GM19099 (cell line): ENCODE measurements at regions not wholly inside any gene's neighbourhood (a gene's known extent, or its start where the extent isn't known, plus 50 kb on each side); places are given as distances from the start of the nearest gene placed in this dataset.

Experiments used
- POLR2A ChIP-seq: IDR thresholded peaks from 3 replicates; pipeline ENCODE4 v1.6.1; 2011; ENCODE audit warnings: low read depth; ENCODE audit not compliant: insufficient read length; ENCODE audit errors: extremely low read depth

DNA sequence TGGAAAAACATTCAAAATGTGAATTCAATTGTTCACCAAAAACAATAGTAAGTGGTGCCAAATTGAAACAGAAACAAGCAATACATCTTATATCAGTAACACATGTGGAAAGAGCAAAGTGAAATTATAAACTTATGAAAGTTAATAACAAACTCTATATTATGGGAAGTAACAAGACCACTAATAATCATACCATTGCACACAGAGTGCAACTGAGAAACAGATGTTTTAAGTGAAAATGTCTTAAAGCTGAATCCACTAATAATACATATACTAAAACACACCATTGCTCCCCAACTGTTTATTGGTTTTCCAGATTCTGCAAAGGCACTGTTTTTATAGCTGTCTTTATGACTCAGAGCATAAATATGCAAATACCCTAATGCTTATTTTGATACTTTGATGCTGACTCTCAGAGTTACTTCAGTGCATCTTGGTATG, 292.3 kb downstream of the RFPL4B start:
- no peak for TF ChIP-seq POLR2A

GRCh38 chr6:112640891-112641290, 293.8 kb downstream of the RFPL4B start:
- no peak for TF ChIP-seq POLR2A

DNA sequence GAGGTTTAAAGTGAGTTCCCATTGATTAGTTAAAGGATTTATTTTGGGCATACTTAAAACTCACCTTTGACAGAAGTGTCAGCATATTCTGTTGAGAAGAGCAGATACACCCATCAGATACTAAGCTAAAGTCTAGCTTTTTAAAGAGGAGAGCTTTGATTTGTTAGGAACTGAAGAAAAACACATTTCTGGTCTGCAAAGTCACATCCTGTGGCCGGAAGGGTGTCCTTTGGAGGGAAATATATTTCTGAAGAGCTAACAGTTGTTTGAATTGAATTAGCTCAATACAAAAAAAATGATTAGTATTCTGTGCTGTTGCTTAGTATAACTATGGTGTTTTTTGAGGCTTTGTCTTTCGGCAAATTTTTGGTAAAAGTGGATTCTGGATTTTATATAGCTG, 302.7 kb downstream of the RFPL4B start:
- no peak for TF ChIP-seq POLR2A

GRCh38 chr6:112651239-112651638, 304.1 kb downstream of the RFPL4B start:
- no peak for TF ChIP-seq POLR2A

DNA sequence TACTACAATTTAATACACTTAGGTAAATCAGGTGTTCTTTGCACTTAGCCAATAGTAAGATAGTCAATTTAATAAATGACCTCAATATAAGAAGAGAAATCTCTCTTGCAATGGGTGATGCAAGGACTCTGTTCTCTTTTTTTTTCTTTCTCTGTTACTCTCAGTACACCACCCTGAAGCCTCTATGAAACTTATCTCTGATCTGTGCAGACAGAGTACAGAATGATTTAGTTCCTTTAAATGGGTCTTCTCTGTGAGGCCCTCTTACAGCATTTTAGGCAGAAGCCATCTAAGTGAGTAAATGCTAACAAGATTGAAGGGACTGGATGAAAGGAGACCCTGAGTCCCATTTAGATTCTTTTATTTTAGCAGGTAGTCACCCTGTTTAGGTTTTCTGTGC, 312.8 kb downstream of the RFPL4B start:
- TF ChIP-seq POLR2A: no peak

GRCh38 chr6:112660626-112661025, 313.5 kb downstream of the RFPL4B start:
- TF ChIP-seq POLR2A: no peak

GRCh38 chr6:112663698-112664097, 316.6 kb downstream of the RFPL4B start:
- TF ChIP-seq POLR2A: no peak

DNA sequence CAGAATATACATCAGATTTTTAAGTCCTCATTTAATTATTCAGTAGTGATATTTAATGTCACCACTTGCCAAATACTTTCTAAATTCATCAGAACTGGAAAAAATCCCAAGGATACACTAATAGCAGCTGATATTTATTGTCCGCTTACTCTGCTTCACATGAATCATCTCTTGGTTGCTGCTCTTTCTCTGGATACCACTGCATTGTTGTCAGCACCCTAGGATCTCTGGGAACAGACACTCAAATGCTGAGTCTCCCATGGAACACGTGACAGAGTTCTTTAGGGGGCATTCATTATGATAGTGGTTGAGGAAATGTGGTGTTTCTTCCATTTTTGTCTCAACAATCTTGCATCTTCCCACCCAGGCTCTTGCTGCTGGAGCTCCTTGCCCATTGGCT, 318.0 kb downstream of the RFPL4B start:
- no peak for TF ChIP-seq POLR2A

GRCh38 chr6:112665815-112666214, 318.7 kb downstream of the RFPL4B start:
- TF ChIP-seq POLR2A: no peak

- TF ChIP-seq POLR2A: no peak
Measured at GRCh38 chr6:112667427-112667826, 320.3 kb downstream of the RFPL4B start.

DNA sequence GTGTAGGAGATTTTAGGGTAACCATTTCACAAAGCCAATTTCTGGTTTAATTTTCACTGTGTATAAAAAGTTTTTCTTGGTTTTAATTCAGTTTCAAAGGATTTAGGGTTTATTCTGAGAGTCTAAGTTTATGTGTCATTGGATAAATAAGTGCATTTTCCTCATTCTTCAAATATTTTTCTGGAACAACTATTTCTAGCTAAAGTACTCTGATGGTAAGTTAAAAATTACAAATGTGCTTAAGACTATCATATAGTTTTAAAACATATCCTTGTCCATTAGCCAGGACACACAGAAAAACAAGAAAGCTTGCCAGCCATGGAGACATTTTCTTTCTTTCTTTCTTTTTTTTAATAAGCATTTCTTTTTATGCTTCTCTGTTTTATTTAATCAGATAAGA, 333.0 kb downstream of the RFPL4B start:
- TF ChIP-seq POLR2A: no peak

- no peak for TF ChIP-seq POLR2A
Measured at GRCh38 chr6:112682071-112682470, 334.9 kb downstream of the RFPL4B start.

DNA sequence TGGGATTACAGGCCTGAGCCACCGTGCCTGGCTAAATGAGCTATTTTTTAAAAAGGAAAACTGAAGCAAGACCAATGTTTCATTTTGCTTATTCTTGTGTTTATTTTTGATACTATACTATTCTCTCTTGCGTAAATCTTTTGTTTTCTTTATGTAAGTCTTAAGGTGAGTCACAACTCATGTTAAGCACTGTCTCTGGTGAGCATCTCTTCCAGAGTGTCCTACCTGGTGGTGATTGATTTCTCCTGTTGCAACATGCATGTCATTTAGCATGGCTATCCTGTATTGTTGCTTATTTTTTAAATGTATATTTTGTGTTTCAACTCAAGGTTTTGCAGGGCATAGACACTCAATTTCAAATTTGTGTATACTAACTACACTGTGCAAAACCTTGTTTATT, 336.0 kb downstream of the RFPL4B start:
- no peak for TF ChIP-seq POLR2A

- TF ChIP-seq POLR2A: no peak
Measured at GRCh38 chr6:112683926-112684325, 336.8 kb downstream of the RFPL4B start.

DNA sequence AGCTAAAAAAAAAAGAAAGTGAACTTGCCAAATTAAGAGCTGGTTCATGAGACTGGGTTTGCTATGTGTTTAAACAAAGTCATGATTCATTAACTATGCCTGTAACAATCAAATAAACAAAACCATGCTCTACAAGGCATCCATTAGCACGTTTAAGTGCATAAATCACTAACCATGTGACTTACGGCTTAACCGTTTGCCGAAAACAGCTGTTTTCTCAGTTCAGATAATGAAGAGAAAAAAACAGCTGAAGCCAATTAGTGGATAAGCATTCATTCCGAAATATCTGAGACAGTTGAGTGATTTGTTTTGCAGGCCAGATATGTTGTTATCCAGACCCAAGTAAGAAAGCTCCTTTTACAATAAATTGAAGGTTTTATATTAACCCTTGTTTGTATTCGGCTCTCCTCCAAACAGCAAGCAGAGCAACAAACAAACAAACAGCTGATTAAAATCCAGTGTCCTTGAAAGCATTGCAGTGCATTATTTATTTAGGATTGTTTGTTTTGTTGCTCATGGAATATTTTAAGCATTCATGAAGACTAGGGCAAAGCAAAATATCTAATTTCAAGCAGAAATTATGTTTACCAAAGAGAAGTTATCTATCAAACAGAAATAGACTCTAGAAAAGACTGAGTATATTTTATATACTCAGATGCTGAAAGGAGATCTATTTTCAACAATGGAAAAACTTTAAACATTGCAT, 343.5 kb downstream of the RFPL4B start:
- no peak for TF ChIP-seq POLR2A

- TF ChIP-seq POLR2A: no peak
Measured at GRCh38 chr6:112691289-112691688, 344.2 kb downstream of the RFPL4B start.

GRCh38 chr6:112695001-112695400, 347.9 kb downstream of the RFPL4B start:
- no peak for TF ChIP-seq POLR2A
